Psoas muscle (tissue), 7 donors: ENCODE measurements at regions not wholly inside any gene's neighbourhood (a gene's known extent, or its start where the extent isn't known, plus 50 kb on each side); places are given as distances from the start of the nearest gene placed in this dataset.

Experiments used
- ATAC-seq, 4 donors: fragments of 200-7000 bp; cut with Tn5 transposase; one replicate each; pipeline ENCODE4 v1.9.1; 2020; ENCODE audit warnings: moderate library complexity in 3 of 4, mild to moderate bottlenecking in 2 of 4
- DNase-seq, 2 donors: peaks; one replicate each; pipeline ENCODE4 v3.0.0-alpha.2; 2020
- H3K27ac ChIP-seq: fragments of 200-600 bp; one replicate; pipeline ENCODE4 v1.8.0; 2022
- H3K27me3 ChIP-seq, 3 donors: fragments of 200-600 bp in 1 of 3; one replicate each; pipeline versions ENCODE4 v1.6.1 to v1.8.0; 2013 to 2022; ENCODE audit warnings: low read length in 2 of 3, mild to moderate bottlenecking in 2 of 3, moderate library complexity in 1 of 3; ENCODE audit not compliant: insufficient read depth in 3 of 3
- H3K36me3 ChIP-seq, 2 donors: fragments of 200-600 bp in 1 of 2; one replicate each; pipeline versions ENCODE4 v1.6.1 to v1.8.0; 2013 to 2022; ENCODE audit warnings: low read depth in 1 of 2, mild to moderate bottlenecking in 1 of 2, moderate library complexity in 1 of 2; ENCODE audit not compliant: insufficient read depth in 1 of 2
- H3K4me1 ChIP-seq: fragments of 200-600 bp; one replicate; pipeline ENCODE4 v1.8.0; 2022
- H3K4me3 ChIP-seq: fragments of 200-600 bp; one replicate; pipeline ENCODE4 v1.8.0; 2022; ENCODE audit warnings: mild to moderate bottlenecking
- H3K9me3 ChIP-seq: fragments of 200-600 bp; one replicate; pipeline ENCODE4 v1.8.0; 2022
- CTCF ChIP-seq: fragments of 200-600 bp; IDR thresholded peaks from one replicate; pipeline ENCODE4 v1.8.0; 2022; ENCODE audit warnings: antibody characterized with exemption
- WGBS, 3 donors: extraction: QIAGEN DNeasy Blood & Tissue Kit; methylation state at CpG; one replicate each; pipeline versions ENCODE4 v1.1.6 to v1.1.7; 2013; 5-methylcytosine and 5-hydroxymethylcytosine counted together
- intact Hi-C, 2 donors: fragments of 100-400 bp; cut with DNase I; formaldehyde crosslinking; loops; one replicate each; pipeline versions ENCODE4 v1.11.0 to v1.14.2; 2022
- donor health status: healthy with polysubstance abuse.
- donor health status: DM: no; HTN: no; CAD: no; lungs with moderate emphysema.
- donor health status: Bipolar disorder and iron deficiency.
- donor health status: healthy.
- donor health status: DM: yes; HTN: yes; CAD: no.
- donor health status: DM: no; HTN: no; CAD: no.
- donor health status: DM: yes; HTN: yes; CAD: no.

GRCh38 chr3:82824491-82824890 lies 1063.0 kb upstream of the GBE1 start:
- H3K4me1 ChIP-seq, result no peaks in the 10 kb centered on the region
- no peak for ATAC-seq
- no peak overlapping the region for H3K27ac ChIP-seq
- TF ChIP-seq CTCF, result no peak
- no peak for DNase-seq
- H3K4me3 ChIP-seq, result no peak overlapping the region
- no peaks in the 10 kb centered on the region for H3K27me3 ChIP-seq
- no peaks in the 10 kb centered on the region for H3K9me3 ChIP-seq
- no peaks in the 10 kb centered on the region for H3K36me3 ChIP-seq
- 54 to 60% (median 57%) methylated on average over 2 of the region's 2 CpGs for WGBS, 3 donors
- intact Hi-C loops, result no loop called here

- H3K9me3 ChIP-seq, result peaks cover 5% of the 10 kb centered on the region
- intact Hi-C loops, result no loop called here
- ATAC-seq (no peak), DNase-seq (no peak)
- no peaks in the 10 kb centered on the region for H3K27me3 ChIP-seq
- no peaks in the 10 kb centered on the region for H3K4me1 ChIP-seq
- no peak for TF ChIP-seq CTCF
- no peaks in the 10 kb centered on the region for H3K36me3 ChIP-seq
- no peak overlapping the region for H3K27ac ChIP-seq
- H3K4me3 ChIP-seq, result no peak overlapping the region
Observed at GRCh38 chr3:82816086-82816485, 1054.6 kb upstream of the GBE1 start.

- DNase-seq, result no peak
- no peak for TF ChIP-seq CTCF
- 71 to 93% (median 82%) methylated on average over 2 of the region's 2 CpGs for WGBS, 3 donors
- intact Hi-C loops, result no loop called here
- Histone ChIP-seq H3K27me3 (no peaks in the 10 kb centered on the region), H3K9me3 (peaks cover 5% of the 10 kb centered on the region), H3K4me3 (no peak overlapping the region), H3K27ac (no peak overlapping the region), H3K4me1 (no peaks in the 10 kb centered on the region), H3K36me3 (no peaks in the 10 kb centered on the region)
- ATAC-seq, result no peak
Observed at GRCh38 chr3:82815417-82816058, 1054.1 kb upstream of the GBE1 start.

GRCh38 chr3:82814660-82815059 lies 1053.2 kb upstream of the GBE1 start:
- 42 to 64% (median 49%) methylated on average over 2 of the region's 2 CpGs for WGBS, 3 donors
- H3K27me3 ChIP-seq, result no peaks in the 10 kb centered on the region
- intact Hi-C loops, result no loop called here
- TF ChIP-seq CTCF, result no peak
- no peaks in the 10 kb centered on the region for H3K4me1 ChIP-seq
- no peaks in the 10 kb centered on the region for H3K36me3 ChIP-seq
- H3K27ac ChIP-seq, result no peak overlapping the region
- no peak overlapping the region for H3K4me3 ChIP-seq
- H3K9me3 ChIP-seq, result peaks cover 5% of the 10 kb centered on the region
- DNase-seq (no peak), ATAC-seq (no peak)

GRCh38 chr3:82807781-82808180 lies 1046.3 kb upstream of the GBE1 start:
- ATAC-seq (no peak), DNase-seq (no peak)
- no peaks in the 10 kb centered on the region for H3K36me3 ChIP-seq
- H3K27me3 ChIP-seq, result no peaks in the 10 kb centered on the region
- H3K9me3 ChIP-seq, result no peaks in the 10 kb centered on the region
- WGBS, 3 donors, result 96 to 97% (median 96%) methylated on average over 21 to 23 of the region's 23 CpGs
- no peaks in the 10 kb centered on the region for H3K4me1 ChIP-seq
- no peak overlapping the region for H3K4me3 ChIP-seq
- no peak for TF ChIP-seq CTCF
- intact Hi-C loops, result no loop called here
- H3K27ac ChIP-seq, result no peak overlapping the region
